H9 (cell line): ENCODE measurements at regions not wholly inside any gene's neighbourhood (a gene's known extent, or its start where the extent isn't known, plus 50 kb on each side); places are given as distances from the start of the nearest gene placed in this dataset.

Experiments used
- DNase-seq: peaks from one replicate; pipeline ENCODE4 v3.0.0-alpha.2; 2017
- H2AFZ ChIP-seq: one replicate; pipeline ENCODE4 v1.6.1; 2013; ENCODE audit warnings: mild to moderate bottlenecking, low read length, control low read depth, moderate library complexity
- H2AK5ac ChIP-seq: 2 replicates; pipeline ENCODE4 v1.6.1; 2013; ENCODE audit warnings: low read length, control low read depth, mixed read lengths; ENCODE audit not compliant: insufficient read length
- H2BK120ac ChIP-seq: one replicate; pipeline ENCODE4 v1.6.1; 2013; ENCODE audit warnings: low read depth, mild to moderate bottlenecking, low read length, control low read depth, inconsistent platforms; ENCODE audit not compliant: poor library complexity, severe bottlenecking
- H2BK12ac ChIP-seq: 2 replicates; pipeline ENCODE4 v1.6.1; 2013; ENCODE audit warnings: low read length, control low read depth, mixed read lengths, low read depth; ENCODE audit not compliant: insufficient read length
- H2BK15ac ChIP-seq: 2 replicates; pipeline ENCODE4 v1.6.1; 2013; ENCODE audit warnings: low read depth, low read length, control low read depth
- H2BK20ac ChIP-seq: one replicate; pipeline ENCODE4 v1.6.1; 2013; ENCODE audit warnings: low read depth, mild to moderate bottlenecking, low read length, control low read depth, inconsistent platforms; ENCODE audit not compliant: poor library complexity, severe bottlenecking
- H2BK5ac ChIP-seq: 2 replicates; pipeline ENCODE4 v1.6.1; 2013; ENCODE audit warnings: low read length, control low read depth, mixed read lengths; ENCODE audit not compliant: insufficient read length
- H3K14ac ChIP-seq: 2 replicates; pipeline ENCODE4 v1.6.1; 2013; ENCODE audit warnings: low read length, control low read depth; ENCODE audit not compliant: insufficient read depth
- H3K18ac ChIP-seq: 2 replicates; pipeline ENCODE4 v1.6.1; 2013; ENCODE audit warnings: low read depth, mild to moderate bottlenecking, mixed read lengths, low read length, control low read depth; ENCODE audit not compliant: insufficient read length
- H3K23ac ChIP-seq: 2 replicates; pipeline ENCODE4 v1.6.1; 2013; ENCODE audit warnings: low read length, control low read depth, mixed read lengths, low read depth; ENCODE audit not compliant: insufficient read length
- H3K23me2 ChIP-seq: 2 replicates; pipeline ENCODE4 v1.6.1; 2013; ENCODE audit warnings: low read depth, mild to moderate bottlenecking, mixed read lengths, low read length, control low read depth; ENCODE audit not compliant: insufficient read length, poor library complexity, severe bottlenecking
- H3K27ac ChIP-seq: 2 replicates; pipeline ENCODE4 v1.5.1; 2013; ENCODE audit warnings: low read length, control low read depth, mixed read lengths, low read depth; ENCODE audit not compliant: insufficient read length
- H3K27me3 ChIP-seq: 2 replicates; pipeline ENCODE4 v1.6.1; 2013; ENCODE audit warnings: low read length, control low read depth, inconsistent platforms; ENCODE audit not compliant: insufficient read depth
- H3K4ac ChIP-seq: 2 replicates; pipeline ENCODE4 v1.6.1; 2013; ENCODE audit warnings: low read depth, mild to moderate bottlenecking, control low read depth, inconsistent platforms, low read length, moderate library complexity
- H3K4me1 ChIP-seq: 2 replicates; pipeline ENCODE4 v1.6.1; 2013; ENCODE audit warnings: low read length, control low read depth, inconsistent platforms; ENCODE audit not compliant: insufficient read depth
- H3K4me2 ChIP-seq: 2 replicates; pipeline ENCODE4 v1.6.1; 2013; ENCODE audit warnings: low read length, control low read depth, mixed read lengths; ENCODE audit not compliant: insufficient read length, insufficient read depth
- H3K56ac ChIP-seq: 2 replicates; pipeline ENCODE4 v1.6.1; 2013; ENCODE audit warnings: low read depth, mild to moderate bottlenecking, mixed read lengths, low read length, control low read depth; ENCODE audit not compliant: insufficient read length
- H3K79me1 ChIP-seq: 2 replicates; pipeline ENCODE4 v1.6.1; 2013; ENCODE audit warnings: low read depth, mild to moderate bottlenecking, moderate library complexity, low read length, control low read depth, inconsistent platforms; ENCODE audit not compliant: insufficient read depth, poor library complexity, severe bottlenecking
- H3K79me2 ChIP-seq: 2 replicates; pipeline ENCODE4 v1.6.1; 2013; ENCODE audit warnings: low read length, control low read depth, inconsistent platforms; ENCODE audit not compliant: insufficient read depth
- H3K9ac ChIP-seq: 2 replicates; pipeline ENCODE4 v1.6.1; 2013; ENCODE audit warnings: low read length, control low read depth, mixed read lengths; ENCODE audit not compliant: insufficient read length; ENCODE audit errors: extremely low read depth
- H3K9me3 ChIP-seq: one replicate; pipeline ENCODE4 v1.6.1; 2013; ENCODE audit warnings: low read depth, low read length, inconsistent platforms; ENCODE audit not compliant: control insufficient read depth
- H3T11ph ChIP-seq: one replicate; pipeline ENCODE4 v1.6.1; 2013; ENCODE audit warnings: mild to moderate bottlenecking, low read length, control low read depth, inconsistent platforms
- H4K20me1 ChIP-seq: one replicate; pipeline ENCODE4 v1.6.1; 2013; ENCODE audit not compliant: control insufficient read depth, insufficient read length, insufficient read depth
- H4K5ac ChIP-seq: 2 replicates; pipeline ENCODE4 v1.6.1; 2013; ENCODE audit warnings: low read depth, mild to moderate bottlenecking, mixed read lengths, low read length, control low read depth; ENCODE audit not compliant: insufficient read length
- H4K8ac ChIP-seq: replicated peaks from 2 replicates; pipeline ENCODE4 v1.6.1; 2013; ENCODE audit warnings: low read length, control low read depth, mixed read lengths, low read depth; ENCODE audit not compliant: insufficient read length
- H4K91ac ChIP-seq: 2 replicates; pipeline ENCODE4 v1.6.1; 2013; ENCODE audit warnings: low read depth, mild to moderate bottlenecking, moderate library complexity, mixed read lengths, low read length, control low read depth; ENCODE audit not compliant: insufficient read length
- H3K27ac Mint-ChIP-seq, 3 experiments: 2 replicates in 2 of 3; 3 replicates in 1 of 3; pipeline ENCODE4 v1.8.0; 2020 to 2021; ENCODE audit warnings: mixed read lengths in 3 of 3, mild to moderate bottlenecking in 1 of 3, moderate library complexity in 1 of 3
- H3K27me3 Mint-ChIP-seq: 2 replicates; pipeline ENCODE4 v1.8.0; 2021; ENCODE audit warnings: low read depth, mild to moderate bottlenecking, moderate library complexity, mixed read lengths
- H3K36me3 Mint-ChIP-seq, 3 experiments: 2 replicates in 2 of 3; 3 replicates in 1 of 3; pipeline ENCODE4 v1.8.0; 2020 to 2021; ENCODE audit warnings: low read depth in 3 of 3, mixed read lengths in 3 of 3; ENCODE audit not compliant: insufficient read depth in 1 of 3
- H3K4me1 Mint-ChIP-seq, 2 experiments: 2 replicates each; pipeline ENCODE4 v1.8.0; 2020; ENCODE audit warnings: mixed read lengths in 2 of 2
- H3K4me3 Mint-ChIP-seq, 2 experiments: 2 replicates in 1 of 2; 3 replicates in 1 of 2; pipeline ENCODE4 v1.8.0; 2020 to 2021; ENCODE audit warnings: mild to moderate bottlenecking in 2 of 2, mixed read lengths in 2 of 2, moderate library complexity in 1 of 2
- H3K9me3 Mint-ChIP-seq, 2 experiments: 2 replicates in 1 of 2; 3 replicates in 1 of 2; pipeline ENCODE4 v1.8.0; 2020; ENCODE audit warnings: mild to moderate bottlenecking in 2 of 2, mixed read lengths in 2 of 2, moderate library complexity in 1 of 2
- WGBS: extraction: QIAGEN DNeasy Blood & Tissue Kit; methylation state at CpG from one replicate; pipeline ENCODE4 v1.1.7; 2013; ENCODE audit warnings: missing lambda C conversion rate, low lambda C conversion rate, mixed read lengths; ENCODE audit not compliant: insufficient read length; ENCODE audit errors: extremely low coverage; 5-methylcytosine and 5-hydroxymethylcytosine counted together
- TF ChIP-seq, protein P1 (sequence below): fragments of 200-600 bp; sonication (generic); conservative IDR thresholded peaks from 3 replicates; pipeline ENCODE4 v1.8.0; 2021; ENCODE audit warnings: antibody characterized with exemption, mild to moderate bottlenecking

DNA sequence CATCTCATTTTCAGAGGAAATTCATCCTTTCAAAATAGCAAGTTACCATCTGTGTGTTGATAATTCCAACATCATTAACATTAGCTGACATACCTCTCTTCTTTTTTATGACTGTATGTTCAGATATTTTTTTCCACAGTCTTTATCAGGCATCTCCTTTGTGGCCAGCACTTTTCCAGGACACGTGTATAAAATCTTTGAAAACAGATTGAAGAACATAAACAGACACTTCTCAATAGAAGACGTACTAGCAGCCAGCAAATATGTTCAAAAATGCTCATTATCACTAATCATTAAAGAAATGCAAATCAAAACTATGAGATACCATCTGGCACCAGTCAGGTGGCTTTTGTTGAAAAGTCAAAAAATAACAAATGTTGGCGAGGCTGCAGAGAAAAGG lies 734.3 kb downstream of the SEMA5A start:
- no peaks in the 10 kb centered on the region for H3K27me3 Mint-ChIP-seq
- H3K4ac ChIP-seq, result no peak overlapping the region
- peaks cover 21 to 32% of the 10 kb centered on the region in 2 experiments for H3K9me3 Mint-ChIP-seq
- H4K5ac ChIP-seq, result no peak overlapping the region
- H3K56ac ChIP-seq, result no peak overlapping the region
- no peak for DNase-seq
- no peak overlapping the region for H4K91ac ChIP-seq
- H2BK5ac ChIP-seq, result no peak overlapping the region
- H3K23ac ChIP-seq, result no peak overlapping the region
- no peak overlapping the region for H2BK20ac ChIP-seq
- no peaks in the 10 kb centered on the region for H3K79me2 ChIP-seq
- H3K4me1 ChIP-seq, result no peaks in the 10 kb centered on the region
- H3K23me2 ChIP-seq, result no peaks in the 10 kb centered on the region
- no peak overlapping the region for H3T11ph ChIP-seq
- no peak overlapping the region for H3K4me2 ChIP-seq
- no peak overlapping the region for H3K27ac ChIP-seq
- no peak overlapping the region for H3K14ac ChIP-seq
- H3K27me3 ChIP-seq, result no peaks in the 10 kb centered on the region
- no peak overlapping the region for H3K27ac Mint-ChIP-seq
- H3K18ac ChIP-seq, result no peak overlapping the region
- no peak overlapping the region for H4K8ac ChIP-seq
- no peak overlapping the region for H2BK15ac ChIP-seq
- H2AK5ac ChIP-seq, result no peak overlapping the region
- TF ChIP-seq, protein P1, sequence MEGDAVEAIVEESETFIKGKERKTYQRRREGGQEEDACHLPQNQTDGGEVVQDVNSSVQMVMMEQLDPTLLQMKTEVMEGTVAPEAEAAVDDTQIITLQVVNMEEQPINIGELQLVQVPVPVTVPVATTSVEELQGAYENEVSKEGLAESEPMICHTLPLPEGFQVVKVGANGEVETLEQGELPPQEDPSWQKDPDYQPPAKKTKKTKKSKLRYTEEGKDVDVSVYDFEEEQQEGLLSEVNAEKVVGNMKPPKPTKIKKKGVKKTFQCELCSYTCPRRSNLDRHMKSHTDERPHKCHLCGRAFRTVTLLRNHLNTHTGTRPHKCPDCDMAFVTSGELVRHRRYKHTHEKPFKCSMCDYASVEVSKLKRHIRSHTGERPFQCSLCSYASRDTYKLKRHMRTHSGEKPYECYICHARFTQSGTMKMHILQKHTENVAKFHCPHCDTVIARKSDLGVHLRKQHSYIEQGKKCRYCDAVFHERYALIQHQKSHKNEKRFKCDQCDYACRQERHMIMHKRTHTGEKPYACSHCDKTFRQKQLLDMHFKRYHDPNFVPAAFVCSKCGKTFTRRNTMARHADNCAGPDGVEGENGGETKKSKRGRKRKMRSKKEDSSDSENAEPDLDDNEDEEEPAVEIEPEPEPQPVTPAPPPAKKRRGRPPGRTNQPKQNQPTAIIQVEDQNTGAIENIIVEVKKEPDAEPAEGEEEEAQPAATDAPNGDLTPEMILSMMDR, result no peak
- WGBS, result no CpG with 5 or more reads among the region's 3 CpGs
- no peaks in the 10 kb centered on the region for H4K20me1 ChIP-seq
- no peaks in the 10 kb centered on the region for H3K79me1 ChIP-seq
- H3K36me3 Mint-ChIP-seq, result peaks cover 2 to 16% (median 8%) of the 10 kb centered on the region in 3 experiments; a peak in 6 of 7 replicates
- H3K9ac ChIP-seq, result no peak overlapping the region
- H2AFZ ChIP-seq, result no peak overlapping the region
- H3K4me1 Mint-ChIP-seq, result peaks cover 7 to 8% of the 10 kb centered on the region in 2 experiments
- H3K9me3 ChIP-seq, result peaks cover under 1% of the 10 kb centered on the region
- H2BK120ac ChIP-seq, result no peak overlapping the region
- no peak overlapping the region for H3K4me3 Mint-ChIP-seq
- no peak overlapping the region for H2BK12ac ChIP-seq
